GM06990 (cell line): ENCODE measurements at regions not wholly inside any gene's neighbourhood (a gene's known extent, or its start where the extent isn't known, plus 50 kb on each side); places are given as distances from the start of the nearest gene placed in this dataset.

Experiments
- DNase-seq: peaks from one replicate; pipeline ENCODE4 v3.0.0-alpha.2; 2011; ENCODE audit not compliant: insufficient read length; ENCODE audit errors: extremely low read depth
- H3K27me3 ChIP-seq: replicated peaks from 2 replicates; pipeline ENCODE4 v1.6.0; 2011; ENCODE audit warnings: low read length; ENCODE audit not compliant: control insufficient read depth, insufficient read depth
- H3K36me3 ChIP-seq: 2 replicates; pipeline ENCODE4 v1.5.1; 2011; ENCODE audit warnings: low read length; ENCODE audit not compliant: control insufficient read depth, insufficient read depth
- H3K4me3 ChIP-seq: replicated peaks from 2 replicates; pipeline ENCODE4 v1.5.1; 2011; ENCODE audit warnings: low read depth, mild to moderate bottlenecking, control low read depth, low read length
- CTCF ChIP-seq: IDR thresholded peaks from 2 replicates; pipeline ENCODE4 v1.5.1; 2011; ENCODE audit warnings: low read length, control low read depth, mild to moderate bottlenecking, inconsistent platforms; ENCODE audit not compliant: insufficient read depth, poor library complexity, severe bottlenecking

GRCh38 chr5:142508591-142508990, 177.3 kb downstream of the FGF1 start:
- Histone ChIP-seq H3K27me3 (no peaks in the 10 kb centered on the region), H3K36me3 (no peaks in the 10 kb centered on the region), H3K4me3 (no peak overlapping the region)
- DNase-seq = no peak
- no peak for TF ChIP-seq CTCF

- H3K27me3 ChIP-seq = no peaks in the 10 kb centered on the region
- TF ChIP-seq CTCF = no peak
- no peak overlapping the region for H3K4me3 ChIP-seq
- no peak for DNase-seq
- no peaks in the 10 kb centered on the region for H3K36me3 ChIP-seq
These were observed 178.1 kb downstream of the FGF1 start for GRCh38 chr5:142507531-142508372.

DNA sequence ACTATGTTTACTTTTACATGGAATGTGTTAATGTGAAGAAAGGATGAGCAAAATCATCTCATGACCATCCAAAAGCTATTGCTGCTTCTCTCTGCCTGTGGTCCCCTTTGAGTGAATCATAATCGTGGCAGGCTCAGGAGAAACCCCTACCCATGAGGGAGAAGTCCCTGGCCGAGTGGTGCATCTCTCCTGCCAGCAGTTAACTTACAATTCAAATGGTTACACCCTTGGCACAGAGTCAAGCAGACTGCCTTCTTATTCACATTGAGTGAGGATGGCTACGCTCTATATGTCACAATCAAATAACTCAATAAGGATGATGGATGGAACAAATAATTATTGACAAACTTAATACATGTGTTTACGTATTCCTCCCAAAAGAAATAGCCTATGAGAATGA, 179.1 kb downstream of the FGF1 start:
- H3K36me3 ChIP-seq = no peaks in the 10 kb centered on the region
- H3K27me3 ChIP-seq = no peaks in the 10 kb centered on the region
- no peak overlapping the region for H3K4me3 ChIP-seq
- DNase-seq = no peak
- no peak for TF ChIP-seq CTCF

DNA sequence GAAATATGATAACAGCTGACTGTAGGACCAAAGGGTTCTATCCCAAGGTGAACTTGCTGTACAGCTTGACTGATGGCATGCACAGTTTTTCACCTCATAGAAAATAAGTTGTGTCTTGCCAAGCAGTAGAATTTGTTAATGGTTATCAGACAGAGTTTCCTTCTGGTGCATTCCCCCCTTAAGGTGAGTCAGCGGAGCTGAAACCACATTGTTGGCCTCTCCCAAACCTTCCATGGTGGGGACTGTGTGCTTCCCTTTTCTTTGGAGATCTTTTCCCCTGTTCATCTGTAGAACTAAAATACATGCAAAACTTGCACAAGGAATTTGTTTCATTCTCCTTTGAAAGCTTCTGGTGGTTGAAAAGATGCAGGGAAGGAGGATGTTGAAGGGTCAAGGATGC, 179.8 kb downstream of the FGF1 start:
- H3K36me3 ChIP-seq = no peaks in the 10 kb centered on the region
- H3K27me3 ChIP-seq = no peaks in the 10 kb centered on the region
- H3K4me3 ChIP-seq = no peak overlapping the region
- TF ChIP-seq CTCF = no peak
- no peak for DNase-seq

DNA sequence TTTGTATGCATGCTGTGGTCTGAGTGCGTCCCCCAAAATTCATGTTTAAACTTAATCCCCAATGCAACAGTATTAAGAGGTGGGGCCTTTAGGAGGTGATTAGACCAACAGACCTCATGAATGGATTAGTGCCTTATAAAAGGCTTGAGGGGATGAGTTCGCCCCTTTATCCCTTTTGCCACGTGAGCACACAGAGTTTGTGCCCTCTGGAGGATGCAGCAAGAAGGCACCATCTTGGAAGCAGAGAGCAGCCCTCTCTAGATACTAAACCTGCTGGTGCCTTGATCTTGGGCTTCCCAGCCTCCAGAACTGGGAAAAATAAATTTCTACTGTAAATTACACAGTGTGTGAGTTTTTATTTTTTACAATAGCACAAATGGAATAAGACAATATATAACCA, 177.1 kb upstream of the SPRY4 start:
- TF ChIP-seq CTCF = no peak
- no peaks in the 10 kb centered on the region for H3K36me3 ChIP-seq
- H3K27me3 ChIP-seq = no peaks in the 10 kb centered on the region
- DNase-seq = no peak
- H3K4me3 ChIP-seq = no peak overlapping the region
